ENCODE measurements at regions not wholly inside any gene's neighbourhood (a gene's known extent, or its start where the extent isn't known, plus 50 kb on each side); places are given as distances from the start of the nearest gene placed in this dataset.
"Not testable (repeated sequence)": the region's sequence is repeated elsewhere in the genome, so short reads cannot be mapped to it uniquely, and the experiment has no call there.

DNA sequence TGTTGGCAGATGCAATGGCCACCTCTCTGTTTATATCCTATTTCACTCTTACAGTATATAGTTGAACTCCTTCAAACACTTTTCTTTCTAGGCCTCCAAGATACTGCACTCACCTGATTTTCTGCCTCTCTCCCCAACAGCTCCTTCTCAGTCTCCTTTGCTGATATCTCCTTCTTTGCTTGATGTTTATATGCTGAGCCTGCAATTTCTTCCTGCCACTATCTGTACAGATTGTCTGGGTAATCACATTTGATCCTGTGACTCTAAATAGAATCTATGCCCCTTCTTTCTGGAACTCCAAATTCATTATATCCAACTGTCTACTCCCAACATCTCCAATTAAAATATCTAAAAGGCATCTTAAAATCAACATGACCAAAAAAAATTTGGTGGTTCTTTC is 165.5 kb upstream of the PFN2 start:
- no peak for DNase-seq (ENCODE audit: extremely low read depth in 1 of 2, low read depth in 1 of 2)

DNA sequence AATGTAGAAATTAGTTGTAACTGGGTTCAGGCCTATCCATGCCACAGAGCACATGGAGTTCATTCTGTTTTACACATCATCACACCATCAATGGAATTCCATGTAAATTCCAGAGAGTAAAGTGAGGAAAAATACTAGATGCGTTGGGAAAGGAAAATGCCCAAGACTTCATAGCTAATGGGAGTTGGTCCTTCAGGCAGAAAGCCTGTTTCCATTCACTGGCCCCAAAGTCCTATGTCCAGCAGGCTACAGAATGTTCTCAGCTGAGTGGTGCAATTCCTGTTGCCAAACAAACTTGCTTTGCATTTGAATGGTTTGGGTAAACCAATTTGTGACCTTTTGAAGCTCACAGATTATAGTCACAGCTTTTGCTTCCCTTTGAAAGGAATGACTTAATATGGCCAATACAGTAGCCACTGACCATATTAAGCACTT is 164.6 kb upstream of the PFN2 start:
- no peak for DNase-seq (ENCODE audit: extremely low read depth in 1 of 2, low read depth in 1 of 2)

DNA sequence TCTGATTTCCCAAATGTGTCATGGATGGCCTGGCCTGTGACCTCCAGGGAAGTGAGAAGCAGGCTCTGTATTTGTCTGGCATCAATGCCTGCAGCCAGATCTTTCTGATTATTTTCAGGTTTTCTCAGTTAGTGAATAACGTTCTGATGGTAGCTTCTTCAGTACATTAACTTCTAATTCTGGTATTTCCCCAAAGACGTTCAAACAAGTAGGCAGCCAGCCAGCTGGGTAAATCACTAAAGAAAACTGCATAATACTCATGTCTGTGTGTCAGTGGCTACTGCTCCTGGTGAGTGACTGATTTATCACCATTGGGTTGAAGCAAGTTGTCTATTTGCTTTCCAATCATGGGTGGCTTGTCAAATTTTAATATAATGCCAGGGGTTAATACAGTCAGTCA is 162.6 kb upstream of the PFN2 start:
- DNase-seq (ENCODE audit: extremely low read depth in 1 of 2, low read depth in 1 of 2): no peak

DNA sequence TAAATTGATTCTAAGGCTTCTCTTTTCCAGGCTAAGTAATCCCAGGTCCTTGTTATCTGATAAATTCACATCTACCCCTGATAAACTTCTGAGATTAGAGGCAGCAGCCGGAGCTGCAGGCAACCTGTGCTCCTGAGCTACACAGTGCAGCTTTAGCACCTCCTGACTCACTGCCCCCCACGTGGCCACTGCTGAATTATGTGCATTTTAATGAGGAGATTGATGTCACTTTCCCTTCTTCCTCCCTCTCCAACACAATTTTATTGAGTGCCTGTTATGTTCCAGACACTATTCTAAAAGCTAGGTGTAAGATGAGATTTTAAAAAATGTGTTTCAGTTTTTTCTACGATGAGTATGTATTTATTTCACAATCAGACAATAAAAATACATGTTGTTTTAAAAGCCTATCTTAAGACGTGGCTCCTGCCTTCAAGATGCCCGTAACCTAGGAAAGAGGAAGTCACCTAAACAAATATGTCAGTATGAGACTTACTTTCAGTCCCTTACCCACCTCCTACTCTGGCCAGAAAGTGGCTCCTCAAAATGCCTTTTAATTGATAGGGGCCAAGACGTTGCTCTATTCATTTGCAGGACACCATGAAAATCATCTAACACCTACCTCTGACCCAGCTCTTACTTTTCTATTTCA is 161.5 kb upstream of the PFN2 start:
- DNase-seq (ENCODE audit: extremely low read depth in 1 of 2, low read depth in 1 of 2): no peak

DNA sequence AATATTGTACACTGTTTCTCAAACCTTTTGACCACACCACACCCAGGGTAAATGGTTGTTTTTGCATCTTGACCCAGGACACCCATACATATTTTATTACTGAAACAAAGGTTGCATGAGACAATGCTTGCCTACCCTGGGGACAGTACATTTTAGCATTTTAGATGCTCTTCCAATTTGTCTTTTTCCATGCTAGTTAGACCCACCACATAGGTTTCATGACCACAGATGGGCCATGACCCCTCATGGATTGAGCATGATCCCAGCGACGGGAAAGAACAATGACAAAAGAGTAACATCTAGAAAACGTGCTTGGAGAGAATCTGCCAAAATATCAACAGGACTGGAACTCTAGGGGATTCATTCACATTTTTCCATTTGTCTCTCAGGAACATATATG is 161.0 kb upstream of the PFN2 start:
- DNase-seq (ENCODE audit: extremely low read depth in 1 of 2, low read depth in 1 of 2): no peak

DNA sequence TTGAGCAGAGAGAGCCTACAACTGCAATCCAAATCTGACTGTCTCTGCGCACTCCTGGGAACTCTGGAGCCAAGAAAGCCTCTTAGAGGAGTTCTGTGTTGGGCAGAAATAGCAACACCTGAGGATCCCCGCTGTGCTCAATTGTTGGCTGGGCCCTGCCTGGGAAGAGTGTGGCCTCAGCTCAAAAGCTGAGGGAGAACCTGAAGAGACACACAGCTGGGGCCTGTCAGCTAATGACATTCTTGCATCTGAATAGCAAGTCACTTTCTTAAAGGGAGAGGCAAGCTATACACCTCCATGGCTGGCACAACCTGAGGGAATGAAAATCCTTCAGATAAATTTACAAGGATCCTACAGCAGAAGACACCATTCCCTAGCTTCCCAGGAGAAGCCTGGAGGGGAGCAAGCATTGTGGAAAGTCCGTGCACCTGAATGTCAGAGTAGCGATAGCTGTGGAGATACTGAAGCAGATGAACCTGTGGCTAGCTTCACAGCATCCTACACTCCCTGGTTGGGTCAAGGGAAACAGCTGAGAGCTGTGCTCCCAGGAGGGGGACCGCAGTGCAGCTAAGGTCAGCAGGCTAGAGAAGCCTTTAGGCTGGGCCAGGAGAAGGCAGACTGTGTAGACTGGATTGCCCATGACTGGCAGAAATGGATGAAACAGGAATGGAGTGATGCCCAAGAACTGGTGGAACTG is 159.9 kb upstream of the PFN2 start:
- DNase-seq (ENCODE audit: extremely low read depth in 1 of 2, low read depth in 1 of 2): no peak

DNA sequence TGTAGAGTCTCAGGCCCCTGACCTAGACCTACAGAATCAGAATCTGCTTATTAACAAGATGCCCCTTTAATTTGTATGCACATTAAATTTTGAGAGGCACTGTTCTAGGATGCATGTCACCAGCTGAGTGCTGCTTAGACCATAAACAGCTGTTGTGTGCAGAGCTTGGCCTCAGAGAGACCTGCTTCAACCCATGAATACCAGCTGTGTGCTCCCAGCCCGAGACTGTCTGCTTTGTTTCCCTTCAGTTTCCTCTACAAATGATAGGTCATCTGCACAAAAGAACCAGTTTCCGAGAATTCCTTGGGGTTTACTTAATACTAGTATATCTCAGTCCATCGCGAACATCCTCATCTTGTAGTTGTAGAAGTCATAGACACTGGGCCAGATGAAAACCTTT is 158.5 kb upstream of the PFN2 start:
- DNase-seq (ENCODE audit: extremely low read depth in 1 of 2, low read depth in 1 of 2): no peak

DNA sequence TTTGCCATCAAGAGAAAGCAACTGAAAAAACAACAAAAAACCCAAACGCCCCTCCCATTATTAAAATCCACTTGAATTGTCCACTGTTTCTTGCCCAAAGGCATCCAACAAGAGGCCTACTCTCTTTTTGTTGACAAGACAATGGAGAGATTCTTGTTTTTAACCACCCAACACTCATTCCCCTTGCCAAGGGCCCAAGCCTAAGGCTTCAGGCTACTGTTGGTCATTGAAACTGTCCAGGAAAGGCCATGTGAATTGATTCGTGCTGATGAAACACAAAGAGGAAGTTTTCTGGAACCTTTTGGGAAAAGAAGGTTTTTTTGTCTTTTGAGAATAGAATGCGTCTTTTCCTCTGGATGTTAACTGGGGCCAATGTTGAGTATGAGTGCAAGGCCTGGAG is 157.4 kb upstream of the PFN2 start:
- DNase-seq (ENCODE audit: extremely low read depth in 1 of 2, low read depth in 1 of 2): no peak

DNA sequence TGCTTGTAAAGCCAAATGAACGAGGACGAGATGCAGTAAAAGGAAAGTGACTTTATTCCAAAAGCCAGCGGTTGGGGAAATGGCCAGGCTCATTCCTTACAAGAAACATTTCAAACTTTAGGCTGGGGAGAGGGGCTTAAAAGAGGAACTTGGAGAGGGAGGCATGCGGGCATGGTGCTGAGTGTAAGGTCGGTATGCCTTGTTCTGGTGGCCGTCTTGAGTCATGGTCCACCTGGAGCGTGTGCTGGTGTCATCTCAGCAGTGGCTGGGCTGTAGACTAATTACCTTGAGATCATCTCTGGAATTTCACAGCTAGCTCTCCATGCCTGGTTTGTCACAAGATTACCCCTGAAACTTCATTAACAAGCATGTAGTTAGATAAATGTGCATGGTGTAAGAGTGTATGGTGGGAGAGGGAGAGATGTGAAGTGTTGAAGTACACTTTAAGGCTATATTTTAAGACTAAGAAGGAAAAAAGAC is 156.4 kb upstream of the PFN2 start:
- no peak for DNase-seq (ENCODE audit: extremely low read depth in 1 of 2, low read depth in 1 of 2)

DNA sequence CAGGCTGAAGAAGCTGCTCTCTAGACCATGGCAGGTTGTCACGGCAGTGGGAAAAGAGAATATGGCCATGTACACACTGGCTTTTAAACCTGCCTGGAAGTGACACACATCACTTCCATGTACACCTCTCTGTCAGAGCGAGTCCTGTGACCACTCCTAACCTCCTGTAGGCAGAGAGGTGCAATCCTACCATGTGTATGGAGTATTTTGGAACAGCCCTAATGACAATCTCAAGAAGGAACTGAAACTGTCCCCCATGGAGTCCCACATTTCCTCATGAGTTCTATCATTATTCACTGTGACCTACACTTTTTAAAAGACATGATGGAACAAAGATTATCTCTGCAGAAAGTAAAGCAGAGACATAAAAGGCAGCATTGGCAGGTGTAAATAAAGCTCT is 153.4 kb upstream of the PFN2 start:
- no peak for DNase-seq (ENCODE audit: extremely low read depth in 1 of 2, low read depth in 1 of 2)

DNA sequence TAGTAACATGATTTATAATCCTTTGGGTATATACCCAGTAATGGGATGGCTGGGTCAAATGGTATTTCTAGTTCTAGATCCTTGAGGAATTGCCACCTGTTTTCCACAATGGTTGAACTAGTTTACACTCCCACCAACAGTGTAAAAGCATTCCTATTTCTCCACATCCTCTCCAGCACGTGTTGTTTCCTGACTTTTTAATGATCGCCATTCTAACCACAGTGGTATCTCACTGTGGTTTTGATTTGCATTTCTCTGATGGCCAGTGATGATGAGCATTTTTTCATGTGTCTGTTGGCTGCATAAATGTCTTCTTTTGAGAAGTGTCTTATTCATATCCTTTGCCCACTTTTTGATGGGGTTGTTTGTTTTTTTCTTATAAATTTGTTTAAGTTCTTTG is 152.6 kb upstream of the PFN2 start:
- not testable (repeated sequence) for DNase-seq (ENCODE audit: extremely low read depth in 1 of 2, low read depth in 1 of 2)

DNA sequence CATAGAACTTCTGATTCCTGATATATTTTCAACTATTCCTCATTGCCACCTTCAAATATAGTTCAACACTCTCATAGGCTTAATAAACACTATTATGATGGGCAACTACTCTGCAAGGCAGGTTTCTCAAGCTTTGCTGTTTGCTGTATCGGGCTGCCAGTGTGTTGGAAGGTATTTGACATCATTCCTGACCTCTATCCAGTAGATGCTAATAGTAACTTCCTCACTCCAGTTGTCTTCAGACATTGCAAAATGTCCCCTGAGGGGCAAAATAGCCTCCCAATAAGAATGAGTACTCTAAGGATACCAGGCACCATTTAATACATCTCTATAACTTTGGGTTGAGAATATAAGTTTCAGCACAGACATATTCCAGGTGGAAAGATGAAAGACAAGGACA is 147.5 kb upstream of the PFN2 start:
- no peak for DNase-seq (ENCODE audit: extremely low read depth in 1 of 2, low read depth in 1 of 2)

DNA sequence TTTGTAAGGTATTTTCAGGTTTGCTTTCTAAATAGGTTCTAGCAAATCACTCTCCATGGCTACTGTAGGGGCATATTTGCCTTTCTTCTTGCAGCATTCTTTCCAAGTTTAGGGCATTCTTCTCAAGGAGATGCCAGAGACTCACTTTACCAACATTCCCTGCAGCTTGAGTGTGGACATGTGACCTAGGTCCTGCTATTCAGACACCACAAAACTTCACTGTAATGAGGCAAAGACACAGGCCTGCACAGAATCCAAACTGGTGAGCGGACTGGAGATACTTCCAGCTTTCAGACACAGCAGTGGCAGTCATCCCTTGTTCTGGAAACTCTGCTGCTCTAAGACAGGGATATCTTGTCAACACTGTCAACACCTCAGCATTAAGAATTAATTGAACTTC is 146.4 kb upstream of the PFN2 start:
- DNase-seq (ENCODE audit: extremely low read depth in 1 of 2, low read depth in 1 of 2): no peak

DNA sequence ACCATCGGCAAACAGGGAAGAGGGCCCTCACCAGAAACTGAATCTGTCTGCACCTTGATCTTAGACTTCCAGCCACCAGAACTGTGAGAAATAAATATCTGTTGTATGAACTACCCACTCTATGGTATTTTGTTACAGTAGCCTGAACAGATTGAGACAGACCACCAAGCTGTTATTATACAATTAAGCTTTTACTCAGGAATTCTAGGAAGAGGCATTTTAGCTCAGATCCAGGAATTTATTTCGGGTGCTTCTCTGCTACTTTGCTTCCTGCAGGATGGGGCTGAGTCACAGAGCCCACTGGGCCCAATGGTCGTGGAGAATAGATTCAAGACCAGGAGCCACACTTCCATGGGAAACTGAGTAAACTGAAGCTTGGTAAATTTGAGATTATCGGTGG is 145.5 kb upstream of the PFN2 start:
- DNase-seq (ENCODE audit: extremely low read depth in 1 of 2, low read depth in 1 of 2): no peak

DNA sequence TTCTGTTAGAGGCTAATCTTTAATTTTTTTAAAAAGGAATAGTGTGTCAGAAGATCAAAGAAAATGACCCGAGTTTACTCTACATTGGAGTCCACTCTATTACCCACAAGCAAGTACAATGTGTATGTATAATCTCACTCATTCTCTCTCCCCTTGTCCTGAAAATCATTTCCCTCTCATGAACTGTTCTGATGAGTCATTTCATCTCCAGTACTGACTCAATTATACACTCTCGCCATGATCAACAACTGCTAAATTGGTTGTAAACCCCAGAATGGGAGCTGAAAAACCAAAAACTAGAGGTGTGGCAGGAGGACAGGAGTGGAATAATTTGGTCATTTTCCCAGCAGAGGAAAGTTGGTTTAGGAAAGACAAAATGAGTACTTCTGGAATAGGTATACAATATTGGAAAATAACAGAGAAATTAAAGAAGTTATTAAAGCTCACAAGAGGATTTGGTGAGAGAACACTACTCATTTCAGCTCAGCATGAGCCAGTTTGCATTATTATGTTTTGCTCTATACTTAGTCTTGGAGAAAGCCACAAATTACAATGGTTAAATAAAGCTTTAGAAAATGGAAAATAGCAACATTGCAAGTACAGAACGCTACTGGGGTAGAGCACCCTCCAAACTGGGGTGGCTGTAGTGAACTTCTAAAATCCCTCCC is 144.3 kb upstream of the PFN2 start:
- DNase-seq (ENCODE audit: extremely low read depth in 1 of 2, low read depth in 1 of 2): no peak

DNA sequence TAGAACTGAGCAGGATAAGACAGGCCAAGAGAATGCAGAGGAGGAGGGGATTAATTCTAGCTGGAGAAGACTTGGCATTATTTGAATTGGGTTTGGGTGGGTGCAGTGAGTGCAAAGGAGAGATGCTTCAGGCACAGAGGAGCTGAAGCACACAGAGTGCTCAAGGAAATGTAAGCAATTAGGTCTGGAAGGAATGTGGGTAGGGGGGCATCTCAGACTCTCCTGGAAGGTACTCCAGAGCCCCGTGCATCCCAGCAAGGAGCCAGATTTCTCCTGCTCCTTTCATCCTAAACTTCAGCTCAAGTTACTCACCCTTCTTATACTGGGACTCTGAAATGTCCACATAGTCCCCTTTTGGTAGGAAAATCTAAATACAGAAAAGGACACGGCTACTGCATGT is 143.6 kb upstream of the PFN2 start:
- DNase-seq (ENCODE audit: extremely low read depth in 1 of 2, low read depth in 1 of 2): no peak

DNA sequence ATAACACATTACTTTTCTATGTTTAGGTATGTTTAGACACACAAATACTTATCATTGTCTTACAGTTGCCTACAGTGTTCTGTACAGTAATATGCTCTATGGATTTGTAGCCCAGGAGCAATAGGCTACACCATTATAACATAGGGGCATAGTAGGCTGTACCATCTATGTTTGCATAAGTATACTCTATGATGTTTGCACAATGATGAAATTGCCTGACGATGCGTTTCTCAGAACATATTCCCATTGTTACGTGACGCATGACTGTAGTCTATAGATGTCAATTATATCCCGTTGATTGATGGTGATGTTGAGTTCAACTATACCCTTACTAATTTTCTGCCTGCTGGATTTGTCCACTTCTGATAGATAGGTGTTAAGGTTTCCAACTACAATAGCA is 139.4 kb upstream of the PFN2 start:
- DNase-seq (ENCODE audit: extremely low read depth in 1 of 2, low read depth in 1 of 2): no peak

DNA sequence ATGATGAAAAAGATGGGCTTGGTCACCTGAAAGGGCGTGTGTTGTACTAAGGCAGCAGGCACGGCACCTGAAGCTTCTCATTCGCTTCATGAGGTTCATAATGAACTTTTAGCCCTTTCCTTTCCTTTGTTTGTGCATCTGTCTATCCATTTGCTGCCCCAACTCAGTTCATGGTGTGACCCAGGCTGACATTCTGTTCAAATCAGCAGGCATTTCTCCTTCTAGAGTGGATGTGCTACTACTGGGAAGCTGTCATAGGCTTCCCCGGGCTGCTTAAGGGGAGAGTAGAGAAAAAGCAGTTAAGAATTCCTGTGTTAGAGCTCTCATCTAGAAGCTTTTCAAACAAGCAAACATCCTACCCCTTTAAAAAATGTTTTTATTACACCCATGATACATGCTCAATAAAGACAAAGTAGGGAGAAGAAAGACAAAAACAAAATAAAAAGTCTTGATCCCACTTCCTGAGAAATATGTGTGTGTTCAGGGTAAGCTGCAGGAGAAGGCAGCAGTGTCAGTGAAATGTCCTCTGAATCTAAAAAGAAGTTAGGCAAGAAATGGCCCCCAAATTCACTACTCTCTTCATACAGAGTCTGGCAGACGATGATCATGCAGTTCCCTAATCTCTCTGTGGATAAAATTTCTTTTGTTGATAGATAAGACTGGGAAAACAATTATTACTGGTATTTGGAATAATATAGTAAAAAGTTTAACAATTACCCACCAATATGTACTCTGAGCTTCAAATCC is 136.9 kb upstream of the PFN2 start:
- DNase-seq (ENCODE audit: extremely low read depth in 1 of 2, low read depth in 1 of 2): no peak

DNA sequence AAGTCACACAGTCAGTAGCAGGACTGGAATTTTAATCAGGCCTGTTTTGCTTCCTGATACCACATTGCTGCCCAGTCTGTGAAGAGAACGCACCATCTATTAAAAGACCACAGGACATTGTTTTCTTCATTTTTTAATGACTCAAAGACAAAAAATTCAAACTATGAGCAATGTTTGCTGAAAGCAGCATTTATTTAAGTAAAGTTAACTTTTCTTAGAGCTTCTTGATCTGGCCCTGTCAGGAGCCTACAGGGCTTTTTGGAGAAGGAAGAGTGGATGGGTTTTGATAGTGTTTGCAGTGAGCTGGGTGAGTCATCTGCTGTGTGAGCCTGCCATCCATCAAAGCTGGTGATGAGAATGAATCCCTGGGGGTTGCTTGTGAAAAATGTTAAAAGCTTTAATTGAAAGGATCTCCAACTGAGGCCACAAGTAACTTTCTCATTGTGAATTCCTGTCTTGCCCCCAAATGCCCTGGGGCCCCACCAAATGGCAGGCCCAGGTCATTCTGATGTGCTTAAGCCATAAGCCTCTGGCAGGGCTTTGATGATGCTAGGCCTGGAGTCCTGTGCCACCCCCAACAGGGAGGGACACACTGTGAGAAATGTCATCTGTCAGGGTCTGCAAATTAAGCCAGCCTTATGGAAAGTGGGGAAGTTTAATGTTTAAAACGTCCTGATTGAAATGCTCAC is 136.2 kb upstream of the PFN2 start:
- no peak for DNase-seq (ENCODE audit: extremely low read depth in 1 of 2, low read depth in 1 of 2)

DNA sequence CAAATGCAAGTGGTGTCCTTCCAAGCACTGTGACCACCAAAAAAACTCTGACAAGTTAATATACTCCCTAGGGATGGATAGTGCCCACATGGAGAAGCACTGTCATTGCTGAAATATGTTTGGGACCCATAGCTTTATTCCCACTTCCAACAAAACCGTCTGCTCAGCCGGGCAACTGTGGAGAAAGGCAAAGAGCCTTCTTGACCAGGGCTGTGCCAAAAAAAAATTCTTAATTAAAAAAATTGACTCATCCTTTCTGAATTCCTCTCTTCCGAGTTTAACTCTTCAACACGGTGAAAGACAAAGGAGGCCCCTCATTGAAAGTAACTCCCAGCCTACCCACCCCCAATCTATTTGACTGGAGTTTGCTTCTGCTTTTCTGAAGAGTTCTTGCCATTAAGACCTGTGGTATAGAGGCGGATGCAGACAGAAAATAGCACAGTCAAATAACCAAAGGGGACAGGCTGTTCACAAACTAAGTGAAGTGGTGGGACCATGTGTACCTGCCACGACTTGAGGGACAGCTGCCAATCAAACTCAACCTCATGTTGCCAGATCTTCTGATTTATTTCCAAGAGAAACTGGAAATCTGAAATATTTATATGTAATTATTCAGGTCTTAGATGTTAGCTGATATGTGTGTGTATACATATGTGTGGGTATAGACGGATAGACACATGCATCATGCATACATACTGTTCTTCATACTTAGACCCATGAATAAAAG is 135.4 kb upstream of the PFN2 start:
- DNase-seq (ENCODE audit: extremely low read depth in 1 of 2, low read depth in 1 of 2): no peak
